Upper lobe of left lung (tissue), 6 donors: ENCODE measurements at regions not wholly inside any gene's neighbourhood (a gene's known extent, or its start where the extent isn't known, plus 50 kb on each side); places are given as distances from the start of the nearest gene placed in this dataset.
A peak's percentile ranks its signal among the peaks of the same experiment; 100 is the strongest.
"Not testable (repeated sequence)": the region's sequence is repeated elsewhere in the genome, so short reads cannot be mapped to it uniquely, and the experiment has no call there.

Source experiments
- ATAC-seq, 2 donors: fragments of 200-7000 bp; cut with Tn5 transposase; one replicate each; pipeline ENCODE4 v1.9.1; 2022; ENCODE audit warnings: mild to moderate bottlenecking in 2 of 2, moderate library complexity in 2 of 2; ENCODE audit not compliant: low FRiP score in 2 of 2
- DNase-seq, 2 donors: peaks; one replicate each; pipeline ENCODE4 v3.0.0-alpha.2; 2019 to 2020
- H3K27ac ChIP-seq, 4 donors: fragments of 200-600 bp; sonication (generic); one replicate each; pipeline ENCODE4 v1.5.1; 2016 to 2019
- H3K27me3 ChIP-seq, 4 donors: fragments of 200-600 bp; sonication (generic); one replicate each; pipeline ENCODE4 v1.5.1; 2017 to 2019
- H3K36me3 ChIP-seq, 4 donors: fragments of 200-600 bp; sonication (generic); one replicate each; pipeline ENCODE4 v1.5.1; 2016 to 2019
- H3K4me1 ChIP-seq, 4 donors: fragments of 200-600 bp; sonication (generic); one replicate each; pipeline ENCODE4 v1.5.1; 2018 to 2019
- H3K4me3 ChIP-seq, 4 donors: fragments of 200-600 bp; sonication (generic); one replicate each; pipeline ENCODE4 v1.5.1; 2017 to 2019; ENCODE audit warnings: mild to moderate bottlenecking in 2 of 4, moderate library complexity in 1 of 4
- H3K9me3 ChIP-seq, 4 donors: fragments of 200-600 bp; sonication (generic); one replicate each; pipeline ENCODE4 v1.5.1; 2018 to 2019
- EP300 ChIP-seq, 4 donors: sonication (generic); formaldehyde crosslinking; IDR thresholded peaks; one replicate each; pipeline ENCODE4 v1.5.1; 2017; ENCODE audit warnings: antibody characterized with exemption in 4 of 4, control low read depth in 2 of 4
- POLR2A ChIP-seq, 4 donors: fragments of 450-650 bp; IDR thresholded peaks; one replicate each; pipeline ENCODE4 v1.5.1; 2016 to 2017; ENCODE audit warnings: antibody characterized with exemption in 4 of 4, mild to moderate bottlenecking in 2 of 4
- POLR2AphosphoS5 ChIP-seq, 2 donors: sonication (generic); formaldehyde crosslinking; IDR thresholded peaks; one replicate each; pipeline ENCODE4 v1.5.1; 2017; ENCODE audit warnings: antibody characterized with exemption in 2 of 2
- WGBS, 2 donors: methylation state at CpG; one replicate each; pipeline ENCODE4 v1.1.5; 2017 to 2018; 5-methylcytosine and 5-hydroxymethylcytosine counted together
- TF ChIP-seq, protein P1 (sequence below), 6 experiments: fragments of 450-650 bp in 4 of 6; fragments of 200-600 bp in 2 of 6; sonication (generic) in 2 of 6; IDR thresholded peaks; one replicate each; pipeline ENCODE4 v1.5.1; 2016 to 2019; ENCODE audit warnings: antibody characterized with exemption in 6 of 6
- donor health status: DM: no; HTN: no; CAD: no; lungs with moderate emphysema.
- donor health status: DM: no; HTN: yes; CAD: no; lungs with severe emphysema.

DNA sequence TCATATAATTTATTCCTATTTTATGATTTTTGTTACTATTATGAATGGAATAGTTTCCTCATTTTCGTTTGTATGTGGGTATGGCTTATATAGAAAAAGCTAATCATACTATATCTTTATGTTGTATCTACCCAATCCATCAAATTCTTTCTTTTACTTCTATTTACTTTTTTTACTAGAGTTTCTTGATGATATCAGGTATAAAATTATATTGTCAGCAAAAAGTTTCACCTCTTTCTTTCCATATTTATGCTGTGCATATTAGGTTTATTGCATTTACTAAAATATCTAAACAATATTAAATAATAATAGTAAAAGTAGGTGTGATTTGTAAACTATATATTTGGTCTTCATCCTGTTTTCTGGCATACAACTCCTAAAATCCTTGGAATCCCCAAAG, 146.7 kb upstream of the PLXNC1 start:
- no peaks in the 10 kb centered on the region for H3K4me1 ChIP-seq
- peaks cover 0 to 6% (median 0%) of the 10 kb centered on the region in 4 donors for H3K9me3 ChIP-seq
- no peak overlapping the region for H3K27ac ChIP-seq
- 49 to 75% methylated on average over 1 of the region's 1 CpG for WGBS, 2 donors
- TF ChIP-seq, protein P1, sequence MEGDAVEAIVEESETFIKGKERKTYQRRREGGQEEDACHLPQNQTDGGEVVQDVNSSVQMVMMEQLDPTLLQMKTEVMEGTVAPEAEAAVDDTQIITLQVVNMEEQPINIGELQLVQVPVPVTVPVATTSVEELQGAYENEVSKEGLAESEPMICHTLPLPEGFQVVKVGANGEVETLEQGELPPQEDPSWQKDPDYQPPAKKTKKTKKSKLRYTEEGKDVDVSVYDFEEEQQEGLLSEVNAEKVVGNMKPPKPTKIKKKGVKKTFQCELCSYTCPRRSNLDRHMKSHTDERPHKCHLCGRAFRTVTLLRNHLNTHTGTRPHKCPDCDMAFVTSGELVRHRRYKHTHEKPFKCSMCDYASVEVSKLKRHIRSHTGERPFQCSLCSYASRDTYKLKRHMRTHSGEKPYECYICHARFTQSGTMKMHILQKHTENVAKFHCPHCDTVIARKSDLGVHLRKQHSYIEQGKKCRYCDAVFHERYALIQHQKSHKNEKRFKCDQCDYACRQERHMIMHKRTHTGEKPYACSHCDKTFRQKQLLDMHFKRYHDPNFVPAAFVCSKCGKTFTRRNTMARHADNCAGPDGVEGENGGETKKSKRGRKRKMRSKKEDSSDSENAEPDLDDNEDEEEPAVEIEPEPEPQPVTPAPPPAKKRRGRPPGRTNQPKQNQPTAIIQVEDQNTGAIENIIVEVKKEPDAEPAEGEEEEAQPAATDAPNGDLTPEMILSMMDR (IDR thresholded peaks at IDR 0.05): no peak
- no peak for TF ChIP-seq POLR2AphosphoS5 (IDR thresholded peaks at IDR 0.05)
- no peak for TF ChIP-seq POLR2A (IDR thresholded peaks at IDR 0.05)
- TF ChIP-seq EP300 (IDR thresholded peaks at IDR 0.05): no peak
- no peaks in the 10 kb centered on the region for H3K27me3 ChIP-seq
- ATAC-seq (no peak), DNase-seq (no peak)
- no peak overlapping the region for H3K4me3 ChIP-seq
- no peaks in the 10 kb centered on the region for H3K36me3 ChIP-seq

- H3K27ac ChIP-seq, ATAC-seq, H3K27me3 ChIP-seq, H3K36me3 ChIP-seq, H3K4me3 ChIP-seq, H3K4me1 ChIP-seq, DNase-seq, H3K9me3 ChIP-seq: not testable (repeated sequence)
- WGBS, 2 donors: 50 to 55% methylated on average over 1 of the region's 1 CpG
Measured at GRCh38 chr12:94002925-94003324, 145.5 kb upstream of the PLXNC1 start.

DNA sequence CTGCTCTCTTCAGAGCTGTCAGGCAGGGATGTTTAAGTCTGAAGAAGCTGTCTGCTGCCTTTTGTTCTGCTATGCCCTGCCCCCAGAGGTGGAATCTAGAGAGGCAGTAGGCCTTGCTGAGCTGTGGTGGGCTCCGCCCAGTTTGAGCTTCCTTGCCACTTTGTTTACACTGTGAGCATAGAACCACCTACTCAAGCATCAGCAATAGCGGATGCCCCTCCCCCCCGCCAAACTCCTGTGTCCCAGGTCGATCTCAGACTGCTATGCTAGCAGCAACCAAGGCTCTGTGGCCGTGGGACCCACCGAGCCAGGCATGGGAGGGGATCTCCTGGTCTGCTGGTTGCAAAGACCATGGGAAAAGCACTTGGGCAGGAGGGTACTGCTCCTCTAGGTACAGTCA, 140.5 kb upstream of the PLXNC1 start:
- ATAC-seq: not testable (repeated sequence)
- WGBS, 2 donors: 60 to 71% methylated on average over 1 to 4 of the region's 6 CpGs

GRCh38 chr12:94010307-94010706, 138.1 kb upstream of the PLXNC1 start:
- no peak overlapping the region for H3K27ac ChIP-seq

More for the DNA sequence above, 140.5 kb upstream of the PLXNC1 start:
- not testable (repeated sequence) for H3K4me3 ChIP-seq, H3K27me3 ChIP-seq, H3K27ac ChIP-seq, H3K9me3 ChIP-seq, H3K36me3 ChIP-seq, H3K4me1 ChIP-seq
- peak in 1 of 2 donors; percentile 34 for DNase-seq

DNA sequence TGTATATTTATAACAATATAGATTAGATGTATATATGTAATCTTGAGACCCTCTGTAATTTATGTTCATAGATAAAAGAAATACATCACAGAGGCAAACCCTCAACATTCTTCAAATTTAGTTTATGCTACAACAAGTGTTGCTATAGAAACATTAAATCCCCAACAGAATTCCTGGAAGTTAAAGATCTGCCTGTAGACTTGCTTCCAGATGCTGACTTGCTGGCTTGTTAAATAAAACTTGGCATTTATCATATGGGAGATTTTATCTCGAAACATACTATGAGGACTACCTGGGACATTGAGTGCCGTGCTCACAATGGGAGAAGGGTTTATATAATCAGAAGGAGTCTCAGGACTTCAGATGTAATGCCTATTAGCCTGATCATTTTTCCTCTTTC, 136.3 kb upstream of the PLXNC1 start:
- WGBS, 2 donors: 61 to 74% methylated on average over 2 of the region's 2 CpGs
- DNase-seq (no peak), ATAC-seq (no peak)
- no peak for TF ChIP-seq EP300 (IDR thresholded peaks at IDR 0.05)
- TF ChIP-seq POLR2AphosphoS5 (IDR thresholded peaks at IDR 0.05): no peak
- TF ChIP-seq POLR2A (IDR thresholded peaks at IDR 0.05): no peak
- TF ChIP-seq, protein P1 (IDR thresholded peaks at IDR 0.05): no peak
- Histone ChIP-seq H3K27ac (no peak overlapping the region), H3K27me3 (no peaks in the 10 kb centered on the region), H3K9me3 (peaks cover 0 to 13% (median 6%) of the 10 kb centered on the region in 4 donors), H3K4me3 (no peak overlapping the region), H3K4me1 (no peaks in the 10 kb centered on the region), H3K36me3 (no peaks in the 10 kb centered on the region)

More at GRCh38 chr12:94010307-94010706, 138.1 kb upstream of the PLXNC1 start:
- DNase-seq: no peak
- no peak overlapping the region for H3K4me3 ChIP-seq
- no peak for ATAC-seq
- no peaks in the 10 kb centered on the region for H3K27me3 ChIP-seq
- H3K9me3 ChIP-seq: no peaks in the 10 kb centered on the region
- H3K36me3 ChIP-seq: no peaks in the 10 kb centered on the region
- TF ChIP-seq POLR2AphosphoS5 (IDR thresholded peaks at IDR 0.05) (no peak), POLR2A (IDR thresholded peaks at IDR 0.05) (no peak), EP300 (IDR thresholded peaks at IDR 0.05) (no peak)
- TF ChIP-seq, protein P1 (IDR thresholded peaks at IDR 0.05): no peak
- no peaks in the 10 kb centered on the region for H3K4me1 ChIP-seq
- WGBS, 2 donors: 61 to 89% methylated on average over 3 of the region's 3 CpGs

DNA sequence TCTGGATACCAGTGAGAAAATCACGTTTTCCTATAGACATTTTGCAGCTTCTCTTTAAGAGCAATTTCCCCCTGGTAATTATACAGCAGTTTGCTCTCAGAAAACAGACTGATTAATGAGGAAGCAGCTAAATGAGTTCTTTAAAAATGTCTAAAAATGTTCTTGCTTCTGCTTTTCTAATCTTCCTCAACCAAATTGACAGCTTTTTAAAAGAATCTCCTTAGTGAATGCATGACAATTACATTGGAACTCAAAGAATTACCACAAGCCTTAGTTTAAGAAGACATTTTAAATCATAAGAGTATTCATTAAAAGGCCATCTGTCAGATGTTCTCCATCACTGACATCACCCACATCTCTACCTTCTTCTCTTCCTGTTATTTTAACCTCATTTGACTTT, 135.8 kb upstream of the PLXNC1 start:
- TF ChIP-seq POLR2A (IDR thresholded peaks at IDR 0.05): no peak
- no peak for TF ChIP-seq POLR2AphosphoS5 (IDR thresholded peaks at IDR 0.05)
- TF ChIP-seq EP300 (IDR thresholded peaks at IDR 0.05): no peak
- TF ChIP-seq, protein P1 (IDR thresholded peaks at IDR 0.05): no peak
- Histone ChIP-seq H3K27ac (no peak overlapping the region), H3K27me3 (no peaks in the 10 kb centered on the region), H3K9me3 (peaks cover 0 to 18% (median 11%) of the 10 kb centered on the region in 4 donors), H3K4me1 (no peaks in the 10 kb centered on the region), H3K36me3 (no peaks in the 10 kb centered on the region), H3K4me3 (no peak overlapping the region)
- no peak for DNase-seq
- WGBS, 2 donors: 25 to 34% methylated on average over 1 of the region's 1 CpG
- no peak for ATAC-seq

GRCh38 chr12:94017247-94017646, 131.1 kb upstream of the PLXNC1 start:
- H3K4me3 ChIP-seq, H3K27ac ChIP-seq, DNase-seq, H3K36me3 ChIP-seq, H3K4me1 ChIP-seq, ATAC-seq, H3K27me3 ChIP-seq: not testable (repeated sequence)
- WGBS, 2 donors: 93% methylated on average over 2 of the region's 2 CpGs; no CpG with 5 or more reads in 1 of the 2 donors
- peaks cover 0 to 26% (median 16%) of the 10 kb centered on the region in 4 donors for H3K9me3 ChIP-seq
